Adrenal gland (tissue), 9 donors: ENCODE measurements at regions not wholly inside any gene's neighbourhood (a gene's known extent, or its start where the extent isn't known, plus 50 kb on each side); places are given as distances from the start of the nearest gene placed in this dataset.

ENCODE experiments used
- DNase-seq, 7 donors: peaks; one replicate each; pipeline ENCODE4 v3.0.0-alpha.2; 2019 to 2020
- H3K27ac ChIP-seq, 5 donors: fragments of 200-600 bp; sonication (generic) in 4 of 5; 1 replicate in 3 of 5; 2 replicates in 2 of 5; pipeline versions ENCODE4 v1.5.1 to v1.8.0; 2016 to 2020; ENCODE audit warnings: mild to moderate bottlenecking in 1 of 5
- H3K27me3 ChIP-seq: fragments of 200-600 bp; 2 replicates; pipeline ENCODE4 v1.8.0; 2021
- H3K36me3 ChIP-seq, 2 donors: fragments of 200-600 bp; replicated peaks in 1 of 2; 1 replicate in 1 of 2; 2 replicates in 1 of 2; pipeline versions ENCODE4 v1.5.1 to v1.8.0; 2018 to 2022
- H3K4me1 ChIP-seq, 2 donors: fragments of 200-600 bp; replicated peaks in 1 of 2; 1 replicate in 1 of 2; 2 replicates in 1 of 2; pipeline versions ENCODE4 v1.5.1 to v1.8.0; 2018 to 2021
- H3K4me3 ChIP-seq, 4 donors: fragments of 200-600 bp; sonication (generic) in 3 of 4; one replicate each; pipeline ENCODE4 v1.5.1; 2016 to 2018
- H3K9me3 ChIP-seq, 3 donors: fragments of 200-600 bp; sonication (generic) in 1 of 3; replicated peaks in 1 of 3; 1 replicate in 2 of 3; 2 replicates in 1 of 3; pipeline versions ENCODE4 v1.5.1 to v1.8.0; 2016 to 2021
- CTCF ChIP-seq, 6 experiments: fragments of 450-650 bp in 4 of 6; fragments of 200-600 bp in 2 of 6; sonication (generic) in 1 of 6; IDR thresholded peaks; 1 replicate in 5 of 6; 2 replicates in 1 of 6; pipeline versions ENCODE4 v1.5.1 to v1.8.0; 2016 to 2021; ENCODE audit warnings: antibody characterized with exemption in 6 of 6, mild to moderate bottlenecking in 2 of 6, moderate library complexity in 1 of 6
- POLR2A ChIP-seq, 2 donors: fragments of 450-650 bp; IDR thresholded peaks; one replicate each; pipeline ENCODE4 v1.6.1; 2017; ENCODE audit warnings: antibody characterized with exemption in 2 of 2, mild to moderate bottlenecking in 2 of 2, moderate library complexity in 1 of 2
- WGBS, 4 donors: extraction: QIAGEN DNeasy Blood & Tissue Kit in 2 of 4; methylation state at CpG; one replicate each; pipeline versions ENCODE4 v1.1.5 to v1.1.7; 2013 to 2017; 5-methylcytosine and 5-hydroxymethylcytosine counted together
- intact Hi-C, 2 donors: fragments of 100-400 bp; cut with DNase I; formaldehyde crosslinking; loops; one replicate each; pipeline versions ENCODE4 v1.14.1 to v1.15.0; 2022 to 2023
- donor health status: healthy with polysubstance abuse.
- donor health status: Bipolar disorder and iron deficiency.
- donor health status: DM: yes; HTN: yes; CAD: no.
- donor health status: DM: no; HTN: no; CAD: no.
- donor health status: DM: no; HTN: no; CAD: no.

- Histone ChIP-seq H3K27ac (no peak overlapping the region), H3K36me3 (no peaks in the 10 kb centered on the region), H3K4me1 (peaks cover 8 to 9% of the 10 kb centered on the region in 2 donors), H3K9me3 (no peaks in the 10 kb centered on the region), H3K27me3 (no peaks in the 10 kb centered on the region), H3K4me3 (no peak overlapping the region)
- no peak for TF ChIP-seq POLR2A (IDR thresholded peaks at IDR 0.05)
- no peak for TF ChIP-seq CTCF (IDR thresholded peaks at IDR 0.05)
- intact Hi-C loops, result no loop called here
- peak in 2 of 7 donors; percentile 8 to 11 for DNase-seq
- WGBS, 4 donors, result 31 to 57% (median 34%) methylated on average over 1 of the region's 1 CpG
Observed at GRCh38 chr2:122634256-122634655, 878.8 kb downstream of the TSN start.

DNA sequence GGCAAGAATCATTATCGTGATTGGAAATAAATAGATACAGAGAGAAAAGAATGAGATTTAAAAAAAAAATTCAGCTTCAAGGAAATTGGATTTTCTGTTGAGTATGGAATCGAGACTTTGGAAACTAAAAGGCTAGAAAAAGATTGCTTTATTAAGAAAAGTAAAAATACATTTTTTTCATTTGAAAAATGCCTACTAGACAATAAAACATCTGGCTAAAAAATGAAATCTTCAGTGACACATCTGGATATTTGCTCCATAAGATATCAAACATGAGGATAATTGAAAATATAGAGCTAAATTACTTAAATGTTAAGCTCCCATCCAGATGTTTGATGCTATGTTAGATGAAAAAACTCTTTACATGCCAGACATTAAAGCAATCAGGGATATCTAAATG lies 879.5 kb downstream of the TSN start:
- intact Hi-C loops, result no loop called here
- no peak for DNase-seq
- H3K4me3 ChIP-seq, result no peak overlapping the region
- no peaks in the 10 kb centered on the region for H3K9me3 ChIP-seq
- TF ChIP-seq POLR2A (IDR thresholded peaks at IDR 0.05) (no peak), CTCF (IDR thresholded peaks at IDR 0.05) (no peak)
- no peak overlapping the region for H3K27ac ChIP-seq
- WGBS, 4 donors, result 85 to 88% (median 87%) methylated on average over 2 of the region's 2 CpGs
- H3K36me3 ChIP-seq, result no peaks in the 10 kb centered on the region
- H3K27me3 ChIP-seq, result no peaks in the 10 kb centered on the region
- peaks cover 8 to 9% of the 10 kb centered on the region in 2 donors for H3K4me1 ChIP-seq

- no peak for TF ChIP-seq CTCF (IDR thresholded peaks at IDR 0.05)
- no peak for TF ChIP-seq POLR2A (IDR thresholded peaks at IDR 0.05)
- Histone ChIP-seq H3K9me3 (no peaks in the 10 kb centered on the region), H3K4me1 (peaks cover 8 to 9% of the 10 kb centered on the region in 2 donors), H3K27me3 (no peaks in the 10 kb centered on the region), H3K27ac (peak overlapping the region in 1 of 5 donors; percentile 9), H3K4me3 (no peak overlapping the region), H3K36me3 (no peaks in the 10 kb centered on the region)
- intact Hi-C loops, result no loop called here
- 3 to 19% (median 13%) methylated on average over 1 of the region's 1 CpG for WGBS, 4 donors
- DNase-seq, result no peak
Observed at GRCh38 chr2:122635686-122636085, 880.2 kb downstream of the TSN start.

DNA sequence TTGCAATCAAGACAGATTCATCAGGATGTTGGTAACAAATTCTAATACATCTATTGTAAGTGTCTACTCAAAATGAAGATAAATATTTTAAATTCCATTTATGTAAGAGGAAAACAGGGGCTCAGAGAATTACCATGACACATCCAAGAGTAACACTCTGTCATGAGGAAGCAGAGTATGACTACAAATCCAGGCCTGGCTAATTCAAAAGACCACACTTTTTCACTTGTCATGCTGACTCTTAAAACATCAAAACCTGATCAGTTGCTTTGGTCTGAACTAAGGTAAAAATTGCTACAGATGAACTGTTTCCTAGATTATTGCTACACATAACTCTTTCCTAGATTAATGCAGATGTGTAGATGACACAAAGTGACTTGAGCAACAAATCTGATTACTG lies 880.6 kb downstream of the TSN start:
- Histone ChIP-seq H3K4me1 (peaks cover 8 to 9% of the 10 kb centered on the region in 2 donors), H3K4me3 (no peak overlapping the region), H3K36me3 (no peaks in the 10 kb centered on the region), H3K27ac (no peak overlapping the region), H3K27me3 (no peaks in the 10 kb centered on the region), H3K9me3 (no peaks in the 10 kb centered on the region)
- intact Hi-C loops, result no loop called here
- TF ChIP-seq POLR2A (IDR thresholded peaks at IDR 0.05) (no peak), CTCF (IDR thresholded peaks at IDR 0.05) (no peak)
- DNase-seq, result no peak
